Aorta (tissue), 5 donors: ENCODE measurements at regions not wholly inside any gene's neighbourhood (a gene's known extent, or its start where the extent isn't known, plus 50 kb on each side); places are given as distances from the start of the nearest gene placed in this dataset.

Experiments
- ATAC-seq: fragments of 200-7000 bp; cut with Tn5 transposase; one replicate; pipeline ENCODE4 v1.9.1; 2022; ENCODE audit warnings: moderate library complexity; ENCODE audit not compliant: low FRiP score
- DNase-seq, 2 donors: peaks; one replicate each; pipeline ENCODE4 v3.0.0-alpha.2; 2020
- H3K27ac ChIP-seq, 2 donors: one replicate each; pipeline ENCODE4 v1.5.1; 2013; ENCODE audit warnings: low read length in 2 of 2, mild to moderate bottlenecking in 2 of 2, moderate library complexity in 2 of 2, control low read depth in 1 of 2, inconsistent platforms in 1 of 2, low read depth in 1 of 2
- H3K27me3 ChIP-seq, 2 donors: one replicate each; pipeline ENCODE4 v1.6.1; 2013; ENCODE audit warnings: control low read depth in 1 of 2, low read length in 1 of 2, mild to moderate bottlenecking in 1 of 2, moderate library complexity in 1 of 2; ENCODE audit not compliant: insufficient read depth in 2 of 2, control insufficient read depth in 1 of 2
- H3K36me3 ChIP-seq, 2 donors: one replicate each; pipeline ENCODE4 v1.6.1; 2013; ENCODE audit warnings: control low read depth in 1 of 2, low read length in 1 of 2, mild to moderate bottlenecking in 1 of 2; ENCODE audit not compliant: insufficient read depth in 2 of 2, control insufficient read depth in 1 of 2
- H3K4me1 ChIP-seq, 2 donors: one replicate each; pipeline ENCODE4 v1.6.1; 2013; ENCODE audit warnings: low read length in 2 of 2, control low read depth in 1 of 2, mild to moderate bottlenecking in 1 of 2, moderate library complexity in 1 of 2; ENCODE audit not compliant: insufficient read depth in 2 of 2, control insufficient read depth in 1 of 2
- H3K4me3 ChIP-seq, 2 donors: one replicate each; pipeline ENCODE4 v1.5.1; 2013; ENCODE audit warnings: low read length in 2 of 2, control low read depth in 1 of 2, mild to moderate bottlenecking in 1 of 2
- H3K9me3 ChIP-seq: one replicate; pipeline ENCODE4 v1.6.1; 2013; ENCODE audit warnings: mild to moderate bottlenecking, low read length; ENCODE audit not compliant: control insufficient read depth
- WGBS, 2 donors: extraction: QIAGEN DNeasy Blood & Tissue Kit; methylation state at CpG; one replicate each; pipeline ENCODE4 v1.1.7; 2013; 5-methylcytosine and 5-hydroxymethylcytosine counted together
- intact Hi-C, 2 donors: fragments of 100-400 bp; cut with DNase I; formaldehyde crosslinking; loops; one replicate each; pipeline versions ENCODE4 v1.14.2 to v1.15.0; 2022
- donor health status: healthy with polysubstance abuse.
- donor health status: Bipolar disorder and iron deficiency.
- donor health status: DM: no; HTN: no; CAD: no.
- donor health status: DM: no; HTN: no; CAD: no.
- donor health status: DM: yes; HTN: yes; CAD: no.

DNA sequence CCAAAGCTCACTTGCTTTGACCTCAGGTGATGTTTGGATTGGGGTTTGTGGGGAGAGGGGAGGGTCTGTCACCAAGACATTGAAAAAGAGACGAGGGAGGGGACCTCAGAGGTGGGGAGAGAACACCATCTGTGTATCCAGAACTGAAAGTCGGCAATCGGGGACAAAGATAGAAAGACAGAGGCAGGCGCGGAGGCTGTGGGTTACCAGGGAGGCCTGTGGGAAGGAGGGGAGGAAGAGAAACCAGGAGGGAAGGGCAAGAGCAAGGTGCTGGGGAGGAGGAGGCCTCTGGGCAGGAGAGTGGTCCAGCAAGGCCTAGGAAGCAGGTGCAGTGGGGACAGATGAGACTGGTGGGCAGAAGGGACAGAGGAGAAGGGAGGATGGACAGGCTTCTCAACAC, 211.2 kb downstream of the CDC5L start:
- intact Hi-C loops: no loop called here
- 74 to 86% methylated on average over 5 of the region's 5 CpGs for WGBS, 2 donors
- H3K27me3 ChIP-seq: no peaks in the 10 kb centered on the region

DNA sequence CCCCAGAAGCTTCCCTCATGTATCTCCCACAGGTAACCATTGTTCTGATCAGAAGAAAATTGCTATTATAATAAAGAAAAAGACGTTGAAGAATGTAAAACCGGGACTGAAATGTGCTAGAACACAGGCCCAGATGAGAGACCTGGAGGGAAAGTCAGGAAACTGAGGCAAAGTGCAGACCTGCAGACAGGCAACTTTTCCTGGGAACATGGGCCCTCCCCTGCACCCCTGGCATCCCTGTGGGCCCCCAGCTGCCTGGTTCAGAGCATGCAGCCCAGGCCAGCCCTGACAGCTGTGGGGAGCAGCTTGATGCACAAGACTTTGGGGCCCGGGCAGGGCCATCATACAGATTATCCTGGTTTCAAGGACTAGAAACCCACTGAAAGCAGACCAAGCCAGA, 212.2 kb downstream of the CDC5L start:
- H3K27me3 ChIP-seq: no peaks in the 10 kb centered on the region
- ATAC-seq (no peak), DNase-seq (no peak)
- H3K36me3 ChIP-seq: no peaks in the 10 kb centered on the region
- no peaks in the 10 kb centered on the region for H3K4me1 ChIP-seq
- H3K27ac ChIP-seq: no peak overlapping the region
- H3K4me3 ChIP-seq: no peak overlapping the region
- no peaks in the 10 kb centered on the region for H3K9me3 ChIP-seq
- intact Hi-C loops: no loop called here
- WGBS, 2 donors: 72 to 85% methylated on average over 3 of the region's 3 CpGs

More for the DNA sequence above, 211.2 kb downstream of the CDC5L start:
- H3K4me1 ChIP-seq: no peaks in the 10 kb centered on the region
- H3K36me3 ChIP-seq: no peaks in the 10 kb centered on the region
- H3K4me3 ChIP-seq: no peak overlapping the region
- no peak overlapping the region for H3K27ac ChIP-seq
- DNase-seq: no peak
- no peaks in the 10 kb centered on the region for H3K9me3 ChIP-seq
- no peak for ATAC-seq

- 82 to 84% methylated on average over 9 of the region's 9 CpGs for WGBS, 2 donors
- H3K4me3 ChIP-seq: no peak overlapping the region
- no peaks in the 10 kb centered on the region for H3K4me1 ChIP-seq
- ATAC-seq (no peak), DNase-seq (no peak)
- intact Hi-C loops: no loop called here
- H3K27me3 ChIP-seq: no peaks in the 10 kb centered on the region
- no peaks in the 10 kb centered on the region for H3K36me3 ChIP-seq
- no peaks in the 10 kb centered on the region for H3K9me3 ChIP-seq
- no peak overlapping the region for H3K27ac ChIP-seq
These were observed 215.7 kb downstream of the CDC5L start for GRCh38 chr6:44603044-44603686.

DNA sequence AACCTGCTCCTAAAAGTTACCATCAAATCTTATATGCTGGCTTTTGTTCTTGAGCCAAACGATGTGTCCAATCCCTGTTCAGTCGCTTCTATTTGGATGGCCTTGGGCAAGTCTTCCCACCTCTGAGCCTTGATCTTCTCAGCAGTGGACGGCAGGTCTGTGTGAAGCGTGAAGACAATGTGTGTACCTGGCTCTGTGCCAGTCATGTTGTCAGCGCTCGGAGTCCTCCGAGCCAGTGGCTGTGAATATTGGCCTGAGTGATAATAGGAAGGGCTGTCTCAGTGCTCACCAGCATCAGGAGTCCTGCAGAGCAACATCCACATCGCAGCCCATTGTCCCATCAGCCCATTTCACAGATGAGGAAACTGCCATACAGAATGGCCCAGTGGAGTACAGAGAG, 219.0 kb downstream of the CDC5L start:
- Histone ChIP-seq H3K9me3 (no peaks in the 10 kb centered on the region), H3K36me3 (no peaks in the 10 kb centered on the region), H3K27ac (no peak overlapping the region), H3K27me3 (no peaks in the 10 kb centered on the region), H3K4me1 (no peaks in the 10 kb centered on the region), H3K4me3 (no peak overlapping the region)
- ATAC-seq: no peak
- intact Hi-C loops: no loop called here
- WGBS, 2 donors: 80 to 86% methylated on average over 8 of the region's 8 CpGs
- no peak for DNase-seq

DNA sequence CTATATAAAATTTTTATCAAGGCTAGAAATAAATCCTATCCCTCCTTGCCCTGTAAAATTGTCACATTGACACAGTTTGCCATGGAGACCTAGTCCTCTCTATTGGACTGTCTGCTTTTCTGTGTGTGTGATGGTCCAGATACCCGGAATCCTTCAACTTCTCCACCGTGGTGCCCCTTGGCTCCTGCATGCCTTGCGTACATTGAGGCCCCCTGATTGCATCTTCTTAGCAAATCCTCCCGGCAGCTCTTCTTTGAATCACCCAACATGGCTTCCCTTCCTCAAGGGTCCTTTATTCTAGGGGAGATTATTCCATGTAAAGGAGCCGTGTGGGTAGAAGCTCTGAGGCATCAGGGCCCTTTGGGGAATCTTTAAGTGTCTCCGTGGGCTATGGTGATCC, 219.5 kb downstream of the CDC5L start:
- H3K27me3 ChIP-seq: no peaks in the 10 kb centered on the region
- WGBS, 2 donors: 79 to 95% methylated on average over 6 of the region's 6 CpGs
- H3K27ac ChIP-seq: no peak overlapping the region
- H3K4me3 ChIP-seq: no peak overlapping the region
- DNase-seq: no peak
- intact Hi-C loops: no loop called here
- ATAC-seq: no peak
- no peaks in the 10 kb centered on the region for H3K9me3 ChIP-seq
- no peaks in the 10 kb centered on the region for H3K36me3 ChIP-seq
- no peaks in the 10 kb centered on the region for H3K4me1 ChIP-seq

GRCh38 chr6:44608175-44608574, 220.7 kb downstream of the CDC5L start:
- Histone ChIP-seq H3K27ac (no peak overlapping the region), H3K4me3 (no peak overlapping the region), H3K27me3 (no peaks in the 10 kb centered on the region), H3K9me3 (no peaks in the 10 kb centered on the region), H3K36me3 (no peaks in the 10 kb centered on the region), H3K4me1 (no peaks in the 10 kb centered on the region)
- 76 to 77% methylated on average over 4 of the region's 4 CpGs for WGBS, 2 donors
- intact Hi-C loops: no loop called here
- DNase-seq: no peak
- ATAC-seq: no peak

GRCh38 chr6:44609051-44609612, 221.6 kb downstream of the CDC5L start:
- Histone ChIP-seq H3K9me3 (no peaks in the 10 kb centered on the region), H3K4me1 (no peaks in the 10 kb centered on the region), H3K36me3 (no peaks in the 10 kb centered on the region), H3K27me3 (no peaks in the 10 kb centered on the region), H3K4me3 (no peak overlapping the region), H3K27ac (no peak overlapping the region)
- intact Hi-C loops: no loop called here
- ATAC-seq: no peak
- no peak for DNase-seq
- WGBS, 2 donors: 94% methylated on average over 1 of the region's 1 CpG

DNA sequence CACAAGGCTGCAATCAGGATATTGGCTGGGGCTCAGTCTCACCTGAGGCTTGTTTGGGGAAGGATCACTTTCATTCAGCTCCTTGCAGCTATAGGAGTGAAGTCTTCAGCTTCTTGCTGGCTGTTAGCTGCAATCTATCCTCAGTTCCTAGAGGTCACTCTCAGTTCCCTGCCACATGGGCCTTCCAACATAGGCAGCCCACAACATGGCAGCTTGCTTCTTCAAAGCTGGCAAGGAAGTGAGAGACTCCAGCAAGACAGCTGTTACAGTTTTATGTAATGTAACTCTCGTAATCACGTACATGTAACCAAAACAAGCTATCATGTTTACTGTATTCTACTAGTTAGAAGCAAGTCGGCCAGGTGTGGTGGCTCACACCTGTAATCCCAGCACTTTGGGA, 226.9 kb downstream of the CDC5L start:
- DNase-seq: no peak
- H3K9me3 ChIP-seq: no peaks in the 10 kb centered on the region
- intact Hi-C loops: no loop called here
- 87 to 94% methylated on average over 3 of the region's 3 CpGs for WGBS, 2 donors
- no peak overlapping the region for H3K27ac ChIP-seq
- H3K4me1 ChIP-seq: no peaks in the 10 kb centered on the region
- no peak for ATAC-seq
- no peak overlapping the region for H3K4me3 ChIP-seq
- H3K36me3 ChIP-seq: no peaks in the 10 kb centered on the region
- no peaks in the 10 kb centered on the region for H3K27me3 ChIP-seq

DNA sequence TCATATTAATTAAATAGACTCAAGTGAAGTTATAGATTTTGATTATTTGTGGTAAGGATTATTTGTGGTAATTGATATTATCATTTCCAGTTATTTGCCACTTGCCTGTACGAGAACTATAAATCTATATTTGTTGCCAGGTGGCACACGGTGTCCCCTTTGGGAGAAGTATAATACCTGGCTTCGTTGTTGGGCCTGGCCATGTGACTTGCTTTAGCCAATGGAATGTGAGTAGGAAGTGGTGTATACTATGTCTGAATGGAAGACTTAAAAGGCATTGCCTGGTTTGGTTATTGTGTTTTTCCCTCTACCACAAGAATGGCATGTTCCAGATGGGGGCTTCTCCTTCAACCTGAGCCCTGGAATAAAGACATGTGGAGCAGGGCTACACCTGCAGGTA, 228.1 kb downstream of the CDC5L start:
- no peak overlapping the region for H3K27ac ChIP-seq
- WGBS, 2 donors: 75 to 79% methylated on average over 3 of the region's 3 CpGs
- no peak for ATAC-seq
- no peak for DNase-seq
- H3K36me3 ChIP-seq: no peaks in the 10 kb centered on the region
- H3K9me3 ChIP-seq: no peaks in the 10 kb centered on the region
- H3K4me1 ChIP-seq: no peaks in the 10 kb centered on the region
- H3K27me3 ChIP-seq: no peaks in the 10 kb centered on the region
- no peak overlapping the region for H3K4me3 ChIP-seq
- intact Hi-C loops: no loop called here
